OCI-LY7 (cell line): ENCODE measurements at regions not wholly inside any gene's neighbourhood (a gene's known extent, or its start where the extent isn't known, plus 50 kb on each side); places are given as distances from the start of the nearest gene placed in this dataset.

ENCODE experiments used
- BruUV-seq: library from RNA; stranded (reverse); fragments of 400-500 nt; replicated peaks from 2 replicates; lab custom pipeline; 2021; lab: Mats Ljungman, UMichigan
- CTCF ChIA-PET: fragments of 300-600 bp; sonication (Branson Sonifier 250); formaldehyde crosslinking; loops from one replicate; lab custom pipeline; 2022; ENCODE audit warnings: antibody characterized with exemption; ENCODE audit not compliant: unreplicated experiment; lab: Charles Lee
- POLR2A ChIA-PET: fragments of 300-600 bp; sonication (Branson Sonifier 250); formaldehyde crosslinking; loops from one replicate; lab custom pipeline; 2022; ENCODE audit warnings: antibody characterized with exemption; lab: Charles Lee
- DNase-seq: peaks from one replicate; pipeline ENCODE4 v3.0.0-alpha.2; 2015; ENCODE audit warnings: low spot score
- H2AFZ ChIP-seq: fragments of 200-600 bp; sonication (generic), shearing (Covaris generic); 2 replicates; pipeline ENCODE4 v1.6.1; 2014; ENCODE audit warnings: mild to moderate bottlenecking, antibody characterized with exemption, low read length, moderate library complexity
- H3K27ac ChIP-seq: fragments of 200-600 bp; sonication (generic); 2 replicates; pipeline ENCODE4 v1.5.1; 2014; ENCODE audit warnings: mixed run types, low read depth, mild to moderate bottlenecking, moderate library complexity, low read length, inconsistent platforms; ENCODE audit not compliant: poor library complexity, severe bottlenecking
- H3K36me3 ChIP-seq: fragments of 200-600 bp; sonication (generic); 2 replicates; pipeline ENCODE4 v1.6.1; 2014; ENCODE audit warnings: mild to moderate bottlenecking, antibody characterized with exemption, low read length, moderate library complexity, mixed read lengths; ENCODE audit not compliant: insufficient read depth
- H3K4me1 ChIP-seq: fragments of 200-600 bp; sonication (generic); 2 replicates; pipeline ENCODE4 v1.5.1; 2014; ENCODE audit warnings: mild to moderate bottlenecking, low read length; ENCODE audit not compliant: insufficient read depth, poor library complexity, severe bottlenecking
- H3K4me2 ChIP-seq: fragments of 200-600 bp; sonication (generic); 2 replicates; pipeline ENCODE4 v1.6.1; 2014; ENCODE audit warnings: mild to moderate bottlenecking, low read length
- H3K4me3 ChIP-seq: fragments of 200-600 bp; sonication (generic); 2 replicates; pipeline ENCODE4 v1.5.1; 2014; ENCODE audit warnings: mild to moderate bottlenecking, low read depth, low read length; ENCODE audit not compliant: poor library complexity, severe bottlenecking
- H3K79me2 ChIP-seq: fragments of 200-600 bp; sonication (generic); 2 replicates; pipeline ENCODE4 v1.6.1; 2016; ENCODE audit warnings: low read depth, mild to moderate bottlenecking, low read length, moderate library complexity, mixed read lengths; ENCODE audit not compliant: insufficient read depth
- H3K9me2 ChIP-seq: fragments of 200-600 bp; sonication (generic); 2 replicates; pipeline ENCODE4 v1.6.1; 2016; ENCODE audit warnings: mild to moderate bottlenecking, low read length, mixed read lengths; ENCODE audit not compliant: insufficient read depth
- H3K9me3 ChIP-seq: fragments of 200-600 bp; sonication (generic); 2 replicates; pipeline ENCODE4 v1.6.1; 2014; ENCODE audit warnings: mild to moderate bottlenecking, mixed run types, low read length, mixed read lengths
- H4K20me1 ChIP-seq: fragments of 200-600 bp; sonication (generic); 2 replicates; pipeline ENCODE4 v1.6.1; 2014; ENCODE audit warnings: mild to moderate bottlenecking, antibody characterized with exemption, low read length, moderate library complexity, mixed read lengths; ENCODE audit not compliant: insufficient read depth
- CTCF ChIP-seq: fragments of 200-600 bp; sonication (generic); conservative IDR thresholded peaks from 2 replicates; pipeline ENCODE4 v1.5.1; 2014; ENCODE audit warnings: mild to moderate bottlenecking, antibody characterized with exemption, low read length, moderate library complexity, mixed read lengths
- EZH2phosphoT487 ChIP-seq: fragments of 200-600 bp; sonication (generic); IDR thresholded peaks from 2 replicates; pipeline ENCODE4 v1.6.1; 2018; ENCODE audit warnings: low read depth, borderline replicate concordance, mild to moderate bottlenecking, mixed run types, antibody characterized with exemption, low read length, moderate library complexity, mixed read lengths
- intact Hi-C: fragments of 100-400 bp; cut with micrococcal nuclease; formaldehyde crosslinking; loops from one replicate; pipeline ENCODE4 v1.10.0; 2022; ENCODE audit not compliant: unreplicated experiment

GRCh38 chr3:14289590-14290461, 111.2 kb downstream of the LSM3 start:
- TF ChIP-seq CTCF, result no peak
- TF ChIP-seq EZH2phosphoT487, result no peak
- no peaks in the 10 kb centered on the region for H4K20me1 ChIP-seq
- intact Hi-C loops, result no loop called here
- ChIA-PET POLR2A (no interaction called here), CTCF (no interaction called here)
- no peak overlapping the region for H3K4me3 ChIP-seq
- no peak for DNase-seq
- no peak overlapping the region for H3K4me2 ChIP-seq
- no peak overlapping the region for H2AFZ ChIP-seq
- H3K79me2 ChIP-seq, result no peaks in the 10 kb centered on the region
- H3K9me3 ChIP-seq, result no peaks in the 10 kb centered on the region
- peaks cover 8% of the 10 kb centered on the region for H3K4me1 ChIP-seq
- BruUV-seq, result no TSS peak
- H3K27ac ChIP-seq, result no peak overlapping the region
- no peaks in the 10 kb centered on the region for H3K9me2 ChIP-seq
- no peaks in the 10 kb centered on the region for H3K36me3 ChIP-seq

- no peaks in the 10 kb centered on the region for H3K9me3 ChIP-seq
- no peaks in the 10 kb centered on the region for H3K9me2 ChIP-seq
- no peaks in the 10 kb centered on the region for H3K79me2 ChIP-seq
- ChIA-PET CTCF (no interaction called here), POLR2A (interaction anchor here (0.7 kb wide), 1 partner anchor 719 kb away, joined by 4 read pairs; no protein-coding TSS in a partner anchor)
- no peak overlapping the region for H3K27ac ChIP-seq
- H3K4me1 ChIP-seq, result peaks cover 8% of the 10 kb centered on the region
- H3K36me3 ChIP-seq, result no peaks in the 10 kb centered on the region
- no peak overlapping the region for H3K4me2 ChIP-seq
- TF ChIP-seq CTCF, result no peak
- TF ChIP-seq EZH2phosphoT487, result no peak
- no peak overlapping the region for H3K4me3 ChIP-seq
- no peak overlapping the region for H2AFZ ChIP-seq
- BruUV-seq, result no TSS peak
- DNase-seq, result no peak
- intact Hi-C loops, result no loop called here
- no peaks in the 10 kb centered on the region for H4K20me1 ChIP-seq
These were observed 111.6 kb upstream of the SLC6A6 start for GRCh38 chr3:14290631-14291385.
